A673 (cell line): ENCODE measurements at regions not wholly inside any gene's neighbourhood (a gene's known extent, or its start where the extent isn't known, plus 50 kb on each side); places are given as distances from the start of the nearest gene placed in this dataset.

ENCODE experiments used
- BruUV-seq: library from RNA; stranded (reverse); fragments of 400-500 nt; replicated peaks from 2 replicates; lab custom pipeline; 2021; lab: Mats Ljungman, UMichigan
- CTCF ChIA-PET: fragments of 300-600 bp; sonication (Branson Sonifier 250); formaldehyde crosslinking; loops from one replicate; lab custom pipeline; 2022; ENCODE audit warnings: antibody characterized with exemption; lab: Charles Lee
- POLR2A ChIA-PET: fragments of 300-600 bp; sonication (Branson Sonifier 250); formaldehyde crosslinking; loops from one replicate; lab custom pipeline; 2022; ENCODE audit warnings: antibody characterized with exemption; ENCODE audit not compliant: low non-redundant PET; lab: Charles Lee
- DNase-seq: peaks from one replicate; pipeline ENCODE4 v3.0.0-alpha.2; 2015; ENCODE audit warnings: low spot score
- H3K27ac ChIP-seq: fragments of 200-600 bp; sonication (generic); 2 replicates; pipeline ENCODE4 v1.5.1; 2016; ENCODE audit warnings: mixed run types, low read depth, mild to moderate bottlenecking, mixed read lengths, antibody characterized with exemption, low read length; ENCODE audit not compliant: poor library complexity, severe bottlenecking
- H3K27me3 ChIP-seq: fragments of 200-600 bp; sonication (generic); replicated peaks from 2 replicates; pipeline ENCODE4 v1.6.1; 2017; ENCODE audit warnings: mixed run types, low read depth, mild to moderate bottlenecking, mixed read lengths, antibody characterized with exemption, low read length; ENCODE audit not compliant: insufficient read depth, poor library complexity
- H3K36me3 ChIP-seq: fragments of 200-600 bp; sonication (generic); 2 replicates; pipeline ENCODE4 v1.6.1; 2016; ENCODE audit warnings: mixed run types, mild to moderate bottlenecking, mixed read lengths, antibody characterized with exemption, low read length; ENCODE audit not compliant: insufficient read depth, poor library complexity, severe bottlenecking
- H3K4me1 ChIP-seq: fragments of 200-600 bp; sonication (generic); 2 replicates; pipeline ENCODE4 v1.6.1; 2017; ENCODE audit warnings: mixed run types, mild to moderate bottlenecking, mixed read lengths, antibody characterized with exemption, low read length; ENCODE audit not compliant: insufficient read depth, poor library complexity, severe bottlenecking
- H3K4me3 ChIP-seq: fragments of 200-600 bp; sonication (generic); 2 replicates; pipeline ENCODE4 v1.5.1; 2016; ENCODE audit warnings: low read depth, mixed run types, mild to moderate bottlenecking, mixed read lengths, low read length; ENCODE audit not compliant: poor library complexity, severe bottlenecking
- H3K9me3 ChIP-seq: fragments of 200-600 bp; sonication (generic); 2 replicates; pipeline ENCODE4 v1.6.1; 2016; ENCODE audit warnings: mixed run types, low read depth, mild to moderate bottlenecking, mixed read lengths, antibody characterized with exemption, low read length; ENCODE audit not compliant: poor library complexity, severe bottlenecking
- EZH2 ChIP-seq: fragments of 200-600 bp; sonication (generic); IDR thresholded peaks from 2 replicates; pipeline ENCODE4 v1.6.1; 2017; ENCODE audit warnings: borderline replicate concordance, low read depth, mild to moderate bottlenecking, mixed read lengths, antibody characterized with exemption, low read length; ENCODE audit not compliant: poor library complexity, severe bottlenecking
- intact Hi-C: fragments of 100-400 bp; cut with micrococcal nuclease; formaldehyde crosslinking; loops from one replicate; pipeline ENCODE4 v1.10.0; 2022; ENCODE audit not compliant: unreplicated experiment
- TF ChIP-seq, protein P1 (sequence below): fragments of 300-800, 200-600 bp; sonication (generic); conservative IDR thresholded peaks from 2 replicates; pipeline ENCODE4 v1.5.1; 2017; ENCODE audit warnings: low read depth, mild to moderate bottlenecking, antibody characterized with exemption, low read length, moderate library complexity, mixed read lengths

DNA sequence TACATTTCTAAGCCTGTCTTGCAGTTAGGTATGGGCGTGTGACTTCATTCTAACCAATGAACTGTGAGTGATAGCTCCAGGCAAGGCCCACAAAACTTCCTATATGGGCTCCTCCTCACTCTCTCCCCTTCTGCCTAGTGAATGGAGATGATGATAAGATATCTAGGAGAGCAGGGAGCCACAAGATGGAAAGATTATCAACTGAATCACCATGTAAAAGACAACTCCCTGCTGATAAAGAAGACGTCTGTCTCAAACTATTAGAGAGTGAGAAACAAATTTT is 237.1 kb downstream of the GPD2 start:
- Histone ChIP-seq H3K27me3 (no peaks in the 10 kb centered on the region), H3K36me3 (no peaks in the 10 kb centered on the region), H3K27ac (no peak overlapping the region), H3K9me3 (peaks cover 5% of the 10 kb centered on the region), H3K4me3 (no peak overlapping the region), H3K4me1 (no peaks in the 10 kb centered on the region)
- intact Hi-C loops = no loop called here
- DNase-seq = no peak
- POLR2A ChIA-PET = no interaction called here
- CTCF ChIA-PET = no interaction called here
- no TSS peak for BruUV-seq
- TF ChIP-seq, protein P1, sequence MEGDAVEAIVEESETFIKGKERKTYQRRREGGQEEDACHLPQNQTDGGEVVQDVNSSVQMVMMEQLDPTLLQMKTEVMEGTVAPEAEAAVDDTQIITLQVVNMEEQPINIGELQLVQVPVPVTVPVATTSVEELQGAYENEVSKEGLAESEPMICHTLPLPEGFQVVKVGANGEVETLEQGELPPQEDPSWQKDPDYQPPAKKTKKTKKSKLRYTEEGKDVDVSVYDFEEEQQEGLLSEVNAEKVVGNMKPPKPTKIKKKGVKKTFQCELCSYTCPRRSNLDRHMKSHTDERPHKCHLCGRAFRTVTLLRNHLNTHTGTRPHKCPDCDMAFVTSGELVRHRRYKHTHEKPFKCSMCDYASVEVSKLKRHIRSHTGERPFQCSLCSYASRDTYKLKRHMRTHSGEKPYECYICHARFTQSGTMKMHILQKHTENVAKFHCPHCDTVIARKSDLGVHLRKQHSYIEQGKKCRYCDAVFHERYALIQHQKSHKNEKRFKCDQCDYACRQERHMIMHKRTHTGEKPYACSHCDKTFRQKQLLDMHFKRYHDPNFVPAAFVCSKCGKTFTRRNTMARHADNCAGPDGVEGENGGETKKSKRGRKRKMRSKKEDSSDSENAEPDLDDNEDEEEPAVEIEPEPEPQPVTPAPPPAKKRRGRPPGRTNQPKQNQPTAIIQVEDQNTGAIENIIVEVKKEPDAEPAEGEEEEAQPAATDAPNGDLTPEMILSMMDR = no peak
- no peak for TF ChIP-seq EZH2

GRCh38 chr2:156673981-156674380 is 237.8 kb downstream of the GPD2 start:
- no peaks in the 10 kb centered on the region for H3K4me1 ChIP-seq
- no peaks in the 10 kb centered on the region for H3K27me3 ChIP-seq
- no peaks in the 10 kb centered on the region for H3K9me3 ChIP-seq
- ChIA-PET CTCF (no interaction called here), POLR2A (no interaction called here)
- intact Hi-C loops = no loop called here
- no peak overlapping the region for H3K27ac ChIP-seq
- TF ChIP-seq, protein P1 = no peak
- no peak for TF ChIP-seq EZH2
- no peaks in the 10 kb centered on the region for H3K36me3 ChIP-seq
- no peak overlapping the region for H3K4me3 ChIP-seq
- DNase-seq = no peak
- BruUV-seq = no TSS peak

GRCh38 chr2:156675896-156676295 is 239.7 kb downstream of the GPD2 start:
- no peak overlapping the region for H3K4me3 ChIP-seq
- ChIA-PET POLR2A (no interaction called here), CTCF (interaction anchor here (0.5 kb wide), 1 partner anchor 341 kb away, joined by 7 read pairs; no protein-coding TSS in a partner anchor)
- H3K9me3 ChIP-seq = no peaks in the 10 kb centered on the region
- no peaks in the 10 kb centered on the region for H3K4me1 ChIP-seq
- intact Hi-C loops = no loop called here
- H3K27me3 ChIP-seq = no peaks in the 10 kb centered on the region
- DNase-seq = no peak
- TF ChIP-seq EZH2 = no peak
- TF ChIP-seq, protein P1 = no peak
- no TSS peak for BruUV-seq
- no peak overlapping the region for H3K27ac ChIP-seq
- H3K36me3 ChIP-seq = no peaks in the 10 kb centered on the region
